ENCODE measurements at regions not wholly inside any gene's neighbourhood (a gene's known extent, or its start where the extent isn't known, plus 50 kb on each side); places are given as distances from the start of the nearest gene placed in this dataset.

DNA sequence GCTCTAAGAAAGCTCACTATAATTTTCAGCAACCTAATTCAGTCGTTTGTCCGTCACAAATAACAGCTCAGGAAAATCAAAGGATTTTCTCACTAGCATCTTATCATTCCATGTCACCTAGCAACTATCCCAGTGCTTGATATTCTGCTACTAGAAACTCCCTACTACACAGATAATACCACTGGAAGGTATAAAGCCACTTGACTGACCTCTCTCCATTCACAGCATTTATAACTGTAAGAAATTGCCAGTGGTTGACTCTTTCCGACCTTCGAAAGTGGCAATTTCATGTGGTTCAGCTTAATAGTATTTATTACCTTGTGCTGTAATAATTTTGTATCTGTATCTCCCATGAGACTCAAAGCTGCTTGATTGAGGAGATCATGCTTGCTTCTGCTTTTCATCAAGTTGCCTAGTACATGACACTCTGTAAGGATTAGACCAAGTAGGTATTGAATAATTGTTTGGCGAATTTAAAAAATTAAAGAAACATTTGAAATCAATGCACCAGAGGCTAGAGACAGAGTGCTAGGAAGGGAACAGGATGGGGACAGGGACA lies 79.6 kb upstream of the TACR1 start:
- TF ChIP-seq POLR2A (IDR thresholded peaks at IDR 0.05) (no peak), CTCF (IDR thresholded peaks at IDR 0.05) (no peak)

Measured in sigmoid colon (tissue), 3 donors.